Mesenchymal stem cell (in vitro differentiated cells and primary cell): ENCODE measurements at regions not wholly inside any gene's neighbourhood (a gene's known extent, or its start where the extent isn't known, plus 50 kb on each side); places are given as distances from the start of the nearest gene placed in this dataset.

Experiments
- DNase-seq: peaks from one replicate; pipeline ENCODE4 v3.0.0-alpha.2; 2013
- H2AFZ ChIP-seq: one replicate; pipeline ENCODE4 v1.6.1; 2013; ENCODE audit warnings: low read depth, mild to moderate bottlenecking, control low read depth, inconsistent platforms, low read length, moderate library complexity
- H2AK5ac ChIP-seq: 2 replicates; pipeline ENCODE4 v1.6.1; 2013; ENCODE audit warnings: low read length, moderate library complexity, mild to moderate bottlenecking, inconsistent platforms; ENCODE audit not compliant: severe bottlenecking
- H2BK120ac ChIP-seq: one replicate; pipeline ENCODE4 v1.6.1; 2013; ENCODE audit warnings: low read depth, mild to moderate bottlenecking, inconsistent platforms, low read length, moderate library complexity
- H2BK12ac ChIP-seq, 2 experiments: one replicate each; pipeline ENCODE4 v1.6.1; 2013; ENCODE audit warnings: inconsistent platforms in 2 of 2, low read length in 2 of 2, mild to moderate bottlenecking in 2 of 2, moderate library complexity in 2 of 2, control low read depth in 1 of 2
- H2BK15ac ChIP-seq: one replicate; pipeline ENCODE4 v1.6.1; 2013; ENCODE audit warnings: mild to moderate bottlenecking, low read depth, inconsistent platforms; ENCODE audit not compliant: poor library complexity, severe bottlenecking
- H2BK5ac ChIP-seq: 2 replicates; pipeline ENCODE4 v1.6.1; 2013; ENCODE audit warnings: low read depth, mild to moderate bottlenecking, low read length, control low read depth, inconsistent platforms; ENCODE audit not compliant: poor library complexity, severe bottlenecking
- H3K14ac ChIP-seq, 2 experiments: one replicate each; pipeline ENCODE4 v1.6.1; 2013; ENCODE audit warnings: inconsistent platforms in 2 of 2, low read length in 2 of 2, control low read depth in 1 of 2, mild to moderate bottlenecking in 1 of 2, moderate library complexity in 1 of 2
- H3K18ac ChIP-seq, 2 experiments: one replicate each; pipeline ENCODE4 v1.6.1; 2013; ENCODE audit warnings: inconsistent platforms in 2 of 2, low read length in 2 of 2, control low read depth in 1 of 2, low read depth in 1 of 2, mild to moderate bottlenecking in 1 of 2
- H3K23ac ChIP-seq, 2 experiments: one replicate each; pipeline ENCODE4 v1.6.1; 2013; ENCODE audit warnings: inconsistent platforms in 2 of 2, low read length in 2 of 2, mild to moderate bottlenecking in 2 of 2, moderate library complexity in 2 of 2, control low read depth in 1 of 2
- H3K27ac ChIP-seq: 2 replicates; pipeline ENCODE4 v1.5.1; 2013; ENCODE audit warnings: mild to moderate bottlenecking, moderate library complexity, low read length, control low read depth, inconsistent platforms; ENCODE audit not compliant: poor library complexity, severe bottlenecking
- H3K27me3 ChIP-seq, 2 experiments: 2 replicates each; pipeline versions ENCODE4 v1.6.1 to v1.7.0; 2013; ENCODE audit warnings: low read length in 2 of 2, mild to moderate bottlenecking in 2 of 2, moderate library complexity in 2 of 2, control low read depth in 1 of 2, inconsistent platforms in 1 of 2; ENCODE audit not compliant: control insufficient read depth in 1 of 2, insufficient read depth in 1 of 2
- H3K36me3 ChIP-seq, 2 experiments: 2 replicates each; pipeline versions ENCODE4 v1.6.1 to v1.7.0; 2013; ENCODE audit warnings: low read length in 2 of 2, control low read depth in 1 of 2, inconsistent platforms in 1 of 2, low read depth in 1 of 2, mild to moderate bottlenecking in 1 of 2; ENCODE audit not compliant: insufficient read depth in 2 of 2, control insufficient read depth in 1 of 2
- H3K4ac ChIP-seq, 2 experiments: one replicate each; pipeline ENCODE4 v1.6.1; 2013; ENCODE audit warnings: inconsistent platforms in 2 of 2, low read length in 2 of 2, mild to moderate bottlenecking in 2 of 2, moderate library complexity in 2 of 2, control low read depth in 1 of 2, low read depth in 1 of 2
- H3K4me1 ChIP-seq: 2 replicates; pipeline ENCODE4 v1.6.1; 2013; ENCODE audit warnings: low read depth, low read length, control low read depth; ENCODE audit not compliant: control insufficient read depth, insufficient read depth
- H3K4me2 ChIP-seq: 2 replicates; pipeline ENCODE4 v1.6.1; 2013; ENCODE audit warnings: low read length, mild to moderate bottlenecking, inconsistent platforms; ENCODE audit not compliant: poor library complexity, severe bottlenecking
- H3K4me3 ChIP-seq, 2 experiments: 2 replicates each; pipeline versions ENCODE4 v1.5.1 to v1.7.0; 2013; ENCODE audit warnings: low read length in 2 of 2, mild to moderate bottlenecking in 2 of 2, control low read depth in 1 of 2, low read depth in 1 of 2; ENCODE audit not compliant: insufficient read depth in 1 of 2
- H3K79me1 ChIP-seq: replicated peaks from 2 replicates; pipeline ENCODE4 v1.6.1; 2013; ENCODE audit warnings: mild to moderate bottlenecking, control low read depth, low read length, inconsistent platforms; ENCODE audit not compliant: poor library complexity, severe bottlenecking
- H3K9ac ChIP-seq: 2 replicates; pipeline ENCODE4 v1.7.0; 2013; ENCODE audit warnings: mild to moderate bottlenecking, low read length, moderate library complexity
- H3K9me3 ChIP-seq: 2 replicates; pipeline ENCODE4 v1.7.0; 2013; ENCODE audit warnings: mild to moderate bottlenecking, low read length; ENCODE audit not compliant: control insufficient read depth
- H4K8ac ChIP-seq: one replicate; pipeline ENCODE4 v1.6.1; 2013; ENCODE audit warnings: inconsistent platforms, mild to moderate bottlenecking, low read length, moderate library complexity
- H4K91ac ChIP-seq: one replicate; pipeline ENCODE4 v1.6.1; 2013; ENCODE audit warnings: mild to moderate bottlenecking, low read length, inconsistent platforms
- WGBS: methylation state at CpG from one replicate; pipeline ENCODE4 v1.1.7; 2013; ENCODE audit warnings: mixed read lengths; 5-methylcytosine and 5-hydroxymethylcytosine counted together

GRCh38 chr4:92198711-92199110, 105.1 kb upstream of the GRID2 start:
- WGBS = 86% methylated on average over 2 of the region's 4 CpGs

GRCh38 chr4:92199135-92199534, 104.6 kb upstream of the GRID2 start:
- Histone ChIP-seq H3K14ac (no peak overlapping the region), H3K4me3 (no peak overlapping the region), H3K9me3 (no peaks in the 10 kb centered on the region), H2AK5ac (no peak overlapping the region), H4K8ac (no peak overlapping the region), H3K4ac (no peak overlapping the region), H3K36me3 (no peaks in the 10 kb centered on the region), H3K79me1 (no peaks in the 10 kb centered on the region), H4K91ac (no peak overlapping the region), H3K4me1 (no peaks in the 10 kb centered on the region), H2BK12ac (no peak overlapping the region), H3K23ac (no peak overlapping the region), H2BK15ac (no peak overlapping the region), H3K27ac (no peak overlapping the region), H2BK120ac (no peak overlapping the region), H2BK5ac (no peak overlapping the region), H2AFZ (no peak overlapping the region), H3K27me3 (no peaks in the 10 kb centered on the region), H3K18ac (no peak overlapping the region), H3K4me2 (no peak overlapping the region), H3K9ac (peak overlapping the region; percentile 59)
- 75% methylated on average over 1 of the region's 2 CpGs for WGBS
- DNase-seq = no peak

More at GRCh38 chr4:92198711-92199110, 105.1 kb upstream of the GRID2 start:
- Histone ChIP-seq H2BK12ac (no peak overlapping the region), H4K8ac (no peak overlapping the region), H2BK15ac (no peak overlapping the region), H3K23ac (no peak overlapping the region), H3K36me3 (no peaks in the 10 kb centered on the region), H3K27me3 (no peaks in the 10 kb centered on the region), H4K91ac (no peak overlapping the region), H3K4me2 (no peak overlapping the region), H3K79me1 (no peaks in the 10 kb centered on the region), H3K18ac (no peak overlapping the region), H2BK120ac (no peak overlapping the region), H2AFZ (no peak overlapping the region), H3K4me3 (no peak overlapping the region), H3K4ac (no peak overlapping the region), H3K9ac (peak overlapping the region; percentile 59), H2BK5ac (no peak overlapping the region), H3K14ac (no peak overlapping the region), H3K9me3 (no peaks in the 10 kb centered on the region), H3K4me1 (no peaks in the 10 kb centered on the region), H3K27ac (no peak overlapping the region), H2AK5ac (no peak overlapping the region)
- DNase-seq = peak; percentile 0

DNA sequence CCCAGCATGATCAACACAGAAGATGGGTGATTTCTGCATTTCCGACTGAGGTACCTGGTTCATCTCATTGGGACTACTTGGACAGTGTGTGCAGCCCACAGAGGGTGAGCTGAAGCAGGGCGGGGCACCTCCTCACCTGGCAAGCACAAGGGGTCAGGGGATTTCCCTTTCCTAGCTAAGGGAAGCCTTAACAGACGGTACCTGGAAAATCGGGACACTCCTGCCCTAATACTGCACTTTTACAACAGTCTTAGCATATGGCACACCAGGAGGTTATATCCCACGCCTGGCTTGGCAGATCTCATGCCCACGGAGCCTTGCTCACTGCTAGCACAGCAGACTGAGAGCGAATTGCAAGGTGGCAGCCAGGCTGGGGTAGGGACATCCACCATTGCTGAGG, 92.9 kb upstream of the GRID2 start:
- H3K9ac ChIP-seq = no peak overlapping the region
- H4K8ac ChIP-seq = no peak overlapping the region
- H3K14ac ChIP-seq = no peak overlapping the region
- no peak overlapping the region for H4K91ac ChIP-seq
- DNase-seq = no peak
- no peak overlapping the region for H3K23ac ChIP-seq
- WGBS = 69% methylated on average over 7 of the region's 7 CpGs
- no peaks in the 10 kb centered on the region for H3K9me3 ChIP-seq
- no peak overlapping the region for H3K27ac ChIP-seq
- no peak overlapping the region for H2AK5ac ChIP-seq
- no peaks in the 10 kb centered on the region for H3K4me1 ChIP-seq
- no peak overlapping the region for H2BK120ac ChIP-seq
- H2BK5ac ChIP-seq = no peak overlapping the region
- H3K4me2 ChIP-seq = no peak overlapping the region
- no peaks in the 10 kb centered on the region for H3K79me1 ChIP-seq
- H3K4me3 ChIP-seq = no peak overlapping the region
- no peak overlapping the region for H2BK15ac ChIP-seq
- peak overlapping the region; percentile 27 for H2AFZ ChIP-seq
- H3K36me3 ChIP-seq = no peaks in the 10 kb centered on the region
- no peak overlapping the region for H2BK12ac ChIP-seq
- H3K18ac ChIP-seq = no peak overlapping the region
- no peaks in the 10 kb centered on the region for H3K27me3 ChIP-seq
- no peak overlapping the region for H3K4ac ChIP-seq

GRCh38 chr4:92215476-92215875, 88.3 kb upstream of the GRID2 start:
- WGBS = 97% methylated on average over 4 of the region's 4 CpGs
- no peak for DNase-seq

More at GRCh38 chr4:92215476-92215875, 88.3 kb upstream of the GRID2 start:
- Histone ChIP-seq H2AFZ (no peak overlapping the region), H3K14ac (no peak overlapping the region), H3K9me3 (peaks cover 16% of the 10 kb centered on the region), H3K27ac (no peak overlapping the region), H4K91ac (no peak overlapping the region), H3K36me3 (no peaks in the 10 kb centered on the region), H3K4me2 (no peak overlapping the region), H2BK120ac (no peak overlapping the region), H3K18ac (no peak overlapping the region), H3K23ac (no peak overlapping the region), H3K4me3 (no peak overlapping the region), H2BK5ac (no peak overlapping the region), H3K4ac (no peak overlapping the region), H3K9ac (no peak overlapping the region), H3K79me1 (no peaks in the 10 kb centered on the region), H4K8ac (no peak overlapping the region), H2BK12ac (no peak overlapping the region), H2AK5ac (no peak overlapping the region), H2BK15ac (no peak overlapping the region), H3K27me3 (no peaks in the 10 kb centered on the region), H3K4me1 (no peaks in the 10 kb centered on the region)
